H1 (cell line): ENCODE measurements at regions not wholly inside any gene's neighbourhood (a gene's known extent, or its start where the extent isn't known, plus 50 kb on each side); places are given as distances from the start of the nearest gene placed in this dataset.

ENCODE experiments used
- CTCF ChIA-PET: fragments of 300-600 bp; sonication (Branson Sonifier 250); formaldehyde crosslinking; loops from one replicate; lab custom pipeline; 2021; ENCODE audit not compliant: partially characterized antibody; lab: Charles Lee
- POLR2A ChIA-PET: fragments of 300-600 bp; sonication (Branson Sonifier 250); formaldehyde crosslinking; loops from one replicate; lab custom pipeline; 2021; ENCODE audit warnings: inconsistent platforms; ENCODE audit not compliant: partially characterized antibody; lab: Charles Lee
- DNase-seq, 2 experiments: peaks; one replicate each; pipeline versions ENCODE4 v3.0.0 to v3.0.0-alpha.2; 2010 to 2022; ENCODE audit warnings: low spot score in 2 of 2, low read depth in 1 of 2, mixed read lengths in 1 of 2
- FAIRE-seq: peaks from 2 replicates; lab custom pipeline; 2011; peaks lifted over from hg19 to GRCh38; lab: Jason Lieb, UNC
- H2AFZ ChIP-seq: 2 replicates; pipeline ENCODE4 v1.8.1; 2012; ENCODE audit warnings: low read length, inconsistent platforms
- H2AK5ac ChIP-seq: 2 replicates; pipeline ENCODE4 v1.6.1; 2013; ENCODE audit warnings: low read depth, low read length
- H2BK120ac ChIP-seq: replicated peaks from 2 replicates; pipeline ENCODE3; 2013; ENCODE audit warnings: low read depth, low read length, inconsistent platforms
- H2BK12ac ChIP-seq: 2 replicates; pipeline ENCODE4 v1.6.1; 2013; ENCODE audit warnings: low read depth, low read length
- H2BK15ac ChIP-seq: 2 replicates; pipeline ENCODE4 v1.6.1; 2013; ENCODE audit warnings: low read length
- H2BK20ac ChIP-seq: 2 replicates; pipeline ENCODE4 v1.6.1; 2013; ENCODE audit warnings: low read length
- H2BK5ac ChIP-seq: 2 replicates; pipeline ENCODE4 v1.6.1; 2013; ENCODE audit warnings: low read depth, low read length
- H3K14ac ChIP-seq: 2 replicates; pipeline ENCODE4 v1.6.1; 2013; ENCODE audit warnings: inconsistent platforms; ENCODE audit not compliant: insufficient read length
- H3K18ac ChIP-seq: 2 replicates; pipeline ENCODE4 v1.6.1; 2013; ENCODE audit warnings: low read length; ENCODE audit errors: extremely low read depth
- H3K23ac ChIP-seq: 2 replicates; pipeline ENCODE4 v1.6.1; 2013; ENCODE audit warnings: inconsistent platforms; ENCODE audit not compliant: insufficient read length
- H3K23me2 ChIP-seq: 2 replicates; pipeline ENCODE4 v1.6.1; 2013; ENCODE audit warnings: low read depth, low read length
- H3K27ac ChIP-seq: 2 replicates; pipeline ENCODE4 v1.6.1; 2011; ENCODE audit warnings: low read depth, low read length, inconsistent platforms
- H3K27me3 ChIP-seq, 4 experiments: replicated peaks in 1 of 4; 1 replicate in 1 of 4; 2 replicates in 3 of 4; pipeline versions ENCODE4 v1.6.1 to v1.8.1; 2011 to 2013; ENCODE audit warnings: low read length in 3 of 4, mild to moderate bottlenecking in 3 of 4, inconsistent platforms in 2 of 4, mixed read lengths in 2 of 4, moderate library complexity in 1 of 4; ENCODE audit not compliant: control insufficient read depth in 3 of 4, insufficient read depth in 3 of 4; ENCODE audit errors: extremely low read depth in 1 of 4
- H3K36me3 ChIP-seq, 4 experiments: 2 replicates each; pipeline versions ENCODE4 v1.6.1 to v1.8.1; 2011 to 2013; ENCODE audit warnings: mild to moderate bottlenecking in 4 of 4, low read length in 3 of 4, moderate library complexity in 2 of 4, control low read depth in 1 of 4, inconsistent platforms in 1 of 4; ENCODE audit not compliant: insufficient read depth in 4 of 4, control insufficient read depth in 2 of 4
- H3K4ac ChIP-seq: replicated peaks from 2 replicates; pipeline ENCODE3; 2013; ENCODE audit warnings: low read length, low read depth, mixed read lengths, inconsistent platforms; ENCODE audit not compliant: insufficient read length
- H3K4me1 ChIP-seq, 4 experiments: replicated peaks in 1 of 4; 1 replicate in 1 of 4; 2 replicates in 3 of 4; pipeline versions ENCODE4 v1.6.1 to v1.8.1; 2011 to 2013; ENCODE audit warnings: low read length in 3 of 4, inconsistent platforms in 2 of 4, mixed read lengths in 1 of 4; ENCODE audit not compliant: insufficient read depth in 4 of 4, control insufficient read depth in 3 of 4
- H3K4me2 ChIP-seq, 2 experiments: 2 replicates each; pipeline versions ENCODE4 v1.6.1 to v1.8.1; 2011 to 2013; ENCODE audit warnings: low read depth in 2 of 2, low read length in 2 of 2, control low read depth in 1 of 2, inconsistent platforms in 1 of 2, mild to moderate bottlenecking in 1 of 2; ENCODE audit not compliant: insufficient read depth in 1 of 2
- H3K4me3 ChIP-seq, 4 experiments: fragments of 200-600, 300-600 bp in 1 of 4; sonication (generic), shearing (Covaris generic), sonication (Bioruptor Twin) in 1 of 4; 2 replicates each; pipeline versions ENCODE4 v1.5.1 to v1.8.1; 2011 to 2016; ENCODE audit warnings: low read length in 4 of 4, low read depth in 3 of 4, control low read depth in 2 of 4, inconsistent platforms in 2 of 4, mild to moderate bottlenecking in 2 of 4, mixed read lengths in 1 of 4, moderate library complexity in 1 of 4; ENCODE audit not compliant: insufficient read depth in 2 of 4; ENCODE audit errors: extremely low read depth in 1 of 4
- H3K56ac ChIP-seq: replicated peaks from 2 replicates; pipeline ENCODE3; 2013; ENCODE audit warnings: low read depth, mild to moderate bottlenecking, mixed read lengths, low read length, inconsistent platforms; ENCODE audit not compliant: insufficient read length
- H3K79me1 ChIP-seq: 2 replicates; pipeline ENCODE4 v1.6.1; 2013; ENCODE audit warnings: low read depth, low read length, control low read depth
- H3K79me2 ChIP-seq, 2 experiments: 2 replicates each; pipeline versions ENCODE4 v1.6.1 to v1.8.1; 2012 to 2013; ENCODE audit warnings: low read length in 2 of 2, mild to moderate bottlenecking in 2 of 2, inconsistent platforms in 1 of 2; ENCODE audit not compliant: insufficient read depth in 2 of 2, control insufficient read depth in 1 of 2
- H3K9ac ChIP-seq, 4 experiments: replicated peaks in 1 of 4; 1 replicate in 1 of 4; 2 replicates in 3 of 4; pipeline versions ENCODE4 v1.6.1 to v1.8.1; 2011 to 2013; ENCODE audit warnings: low read depth in 3 of 4, low read length in 3 of 4, control low read depth in 2 of 4, mild to moderate bottlenecking in 2 of 4, moderate library complexity in 2 of 4, inconsistent platforms in 1 of 4; ENCODE audit errors: extremely low read depth in 1 of 4
- H3K9me3 ChIP-seq, 2 experiments: 2 replicates each; pipeline versions ENCODE4 v1.6.1 to v1.8.1; 2012 to 2013; ENCODE audit warnings: mild to moderate bottlenecking in 2 of 2, moderate library complexity in 2 of 2, control low read depth in 1 of 2, inconsistent platforms in 1 of 2, low read depth in 1 of 2, low read length in 1 of 2, mixed read lengths in 1 of 2; ENCODE audit not compliant: insufficient read depth in 2 of 2
- H4K20me1 ChIP-seq, 2 experiments: replicated peaks in 1 of 2; 2 replicates each; pipeline versions ENCODE3 to v1.8.1; 2011 to 2013; ENCODE audit warnings: inconsistent platforms in 2 of 2, low read length in 2 of 2, mild to moderate bottlenecking in 1 of 2; ENCODE audit not compliant: insufficient read depth in 2 of 2, control insufficient read depth in 1 of 2
- H4K5ac ChIP-seq: 2 replicates; pipeline ENCODE4 v1.6.1; 2013; ENCODE audit warnings: low read length, low read depth, mixed read lengths, inconsistent platforms; ENCODE audit not compliant: insufficient read length
- H4K8ac ChIP-seq: 2 replicates; pipeline ENCODE4 v1.8.0; 2013; ENCODE audit warnings: mild to moderate bottlenecking, moderate library complexity, low read length, inconsistent platforms; ENCODE audit not compliant: insufficient read depth; ENCODE audit errors: extremely low read depth
- H4K91ac ChIP-seq: replicated peaks from 2 replicates; pipeline ENCODE3; 2013; ENCODE audit warnings: low read length, mixed read lengths, inconsistent platforms; ENCODE audit not compliant: insufficient read length
- HDAC2 ChIP-seq, 2 experiments: fragments of 300-600 bp in 1 of 2; sonication (generic) in 1 of 2; IDR thresholded peaks; 2 replicates each; pipeline ENCODE4 v1.6.1; 2011 to 2012; ENCODE audit warnings: low read depth in 2 of 2, low read length in 2 of 2, mild to moderate bottlenecking in 2 of 2, moderate library complexity in 2 of 2, borderline replicate concordance in 1 of 2, inconsistent platforms in 1 of 2
- SAP30 ChIP-seq: fragments of 300-600 bp; sonication (generic); IDR thresholded peaks from 2 replicates; pipeline ENCODE4 v1.7.1; 2012; ENCODE audit warnings: low read length, moderate library complexity, mild to moderate bottlenecking, inconsistent platforms; ENCODE audit not compliant: insufficient read depth, insufficient replicate concordance
- SIN3A ChIP-seq, 2 experiments: IDR thresholded peaks in 1 of 2; conservative IDR thresholded peaks in 1 of 2; 2 replicates each; pipeline ENCODE4 v1.6.1; 2011 to 2012; ENCODE audit warnings: low read length in 2 of 2, improper control_type of control experiment in 1 of 2, low read depth in 1 of 2, mild to moderate bottlenecking in 1 of 2
- WGBS, 2 experiments: shearing (Covaris generic) in 1 of 2; methylation state at CpG; one replicate each; pipeline versions ENCODE4 v1.1.6 to v1.1.7; 2013 to 2015; ENCODE audit warnings: low lambda C conversion rate in 2 of 2, mixed read lengths in 2 of 2, inconsistent platforms in 1 of 2, low coverage in 1 of 2, missing lambda C conversion rate in 1 of 2; ENCODE audit not compliant: insufficient replicate concordance in 2 of 2, insufficient coverage in 1 of 2, insufficient read length in 1 of 2; ENCODE audit errors: extremely low coverage in 1 of 2, missing lambda C conversion rate in 1 of 2; 5-methylcytosine and 5-hydroxymethylcytosine counted together
- TF ChIP-seq, protein P1 (sequence below): IDR thresholded peaks from 2 replicates; pipeline ENCODE4 v1.6.1; 2012; ENCODE audit warnings: low read length, inconsistent platforms

DNA sequence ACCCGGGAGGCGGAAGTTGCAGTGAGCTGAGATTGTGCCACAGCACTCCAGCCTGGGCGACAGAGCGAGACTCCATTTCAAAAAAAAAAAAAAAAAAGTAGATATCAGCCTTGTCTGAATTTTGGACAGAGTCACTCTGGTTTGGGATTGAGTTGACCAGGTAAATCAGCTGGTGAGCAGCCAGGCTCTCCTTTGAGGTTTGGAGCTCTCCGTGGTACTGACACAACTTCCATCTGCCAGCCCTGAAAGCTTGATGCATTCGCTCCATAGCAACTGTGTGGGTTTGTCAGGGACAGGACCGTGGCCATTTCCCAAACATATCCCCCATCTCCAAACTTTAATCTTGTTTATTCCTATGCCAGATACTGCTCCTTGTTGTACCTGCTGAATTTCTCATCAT is 155.2 kb downstream of the DMRTA2 start:
- Histone ChIP-seq H3K23ac (no peak overlapping the region), H2BK120ac (no peak overlapping the region), H3K14ac (no peak overlapping the region), H3K9me3 (no peaks in the 10 kb centered on the region), H2AK5ac (no peak overlapping the region), H3K27me3 (no peaks in the 10 kb centered on the region), H3K23me2 (no peaks in the 10 kb centered on the region), H3K79me2 (no peaks in the 10 kb centered on the region), H3K9ac (no peak overlapping the region), H3K27ac (no peak overlapping the region), H3K4me2 (no peak overlapping the region), H2BK15ac (no peak overlapping the region), H3K79me1 (no peaks in the 10 kb centered on the region), H3K4ac (no peak overlapping the region), H4K8ac (no peak overlapping the region), H2AFZ (no peak overlapping the region), H4K91ac (no peak overlapping the region), H2BK20ac (no peak overlapping the region), H2BK5ac (no peak overlapping the region), H3K18ac (no peak overlapping the region), H3K4me1 (peaks cover 2 to 5% (median 3%) of the 10 kb centered on the region in 4 experiments; a peak in 5 of 7 replicates), H4K20me1 (no peaks in the 10 kb centered on the region), H3K56ac (no peak overlapping the region), H3K4me3 (no peak overlapping the region), H3K36me3 (no peaks in the 10 kb centered on the region), H4K5ac (no peak overlapping the region), H2BK12ac (no peak overlapping the region)
- FAIRE-seq (peak; percentile 57), DNase-seq (peak in 1 of 2 experiments; percentile 78)
- CTCF ChIA-PET, result interaction anchor here (0.6 to 1.0 kb wide), 3 partner anchors 12 to 1130 kb away, joined by 3 to 4 read pairs (median 3); no protein-coding TSS in a partner anchor
- POLR2A ChIA-PET, result no interaction called here
- TF ChIP-seq, protein P1, sequence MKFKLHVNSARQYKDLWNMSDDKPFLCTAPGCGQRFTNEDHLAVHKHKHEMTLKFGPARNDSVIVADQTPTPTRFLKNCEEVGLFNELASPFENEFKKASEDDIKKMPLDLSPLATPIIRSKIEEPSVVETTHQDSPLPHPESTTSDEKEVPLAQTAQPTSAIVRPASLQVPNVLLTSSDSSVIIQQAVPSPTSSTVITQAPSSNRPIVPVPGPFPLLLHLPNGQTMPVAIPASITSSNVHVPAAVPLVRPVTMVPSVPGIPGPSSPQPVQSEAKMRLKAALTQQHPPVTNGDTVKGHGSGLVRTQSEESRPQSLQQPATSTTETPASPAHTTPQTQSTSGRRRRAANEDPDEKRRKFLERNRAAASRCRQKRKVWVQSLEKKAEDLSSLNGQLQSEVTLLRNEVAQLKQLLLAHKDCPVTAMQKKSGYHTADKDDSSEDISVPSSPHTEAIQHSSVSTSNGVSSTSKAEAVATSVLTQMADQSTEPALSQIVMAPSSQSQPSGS, result no peak
- TF ChIP-seq SIN3A (conservative IDR thresholded peaks at IDR 0.05 in 1 of 2, IDR thresholded peaks at IDR 0.05 in 1 of 2; ENCODE audit: low read depth in 1 of 2, low read length in 2 of 2) (peak; percentile 98 to 99), HDAC2 (IDR thresholded peaks at IDR 0.05; ENCODE audit: borderline replicate concordance in 1 of 2, low read depth in 2 of 2, low read length in 2 of 2) (peak; percentile 51 to 92; a peak in 2 of 4 replicates), SAP30 (peak; percentile 88)
- 58% methylated on average over 5 of the region's 7 CpGs; no CpG with 5 or more reads in 1 of the 2 experiments for WGBS, 2 experiments
